ENCODE measurements at regions not wholly inside any gene's neighbourhood (a gene's known extent, or its start where the extent isn't known, plus 50 kb on each side); places are given as distances from the start of the nearest gene placed in this dataset.
A peak's percentile ranks its signal among the peaks of the same experiment; 100 is the strongest.

DNA sequence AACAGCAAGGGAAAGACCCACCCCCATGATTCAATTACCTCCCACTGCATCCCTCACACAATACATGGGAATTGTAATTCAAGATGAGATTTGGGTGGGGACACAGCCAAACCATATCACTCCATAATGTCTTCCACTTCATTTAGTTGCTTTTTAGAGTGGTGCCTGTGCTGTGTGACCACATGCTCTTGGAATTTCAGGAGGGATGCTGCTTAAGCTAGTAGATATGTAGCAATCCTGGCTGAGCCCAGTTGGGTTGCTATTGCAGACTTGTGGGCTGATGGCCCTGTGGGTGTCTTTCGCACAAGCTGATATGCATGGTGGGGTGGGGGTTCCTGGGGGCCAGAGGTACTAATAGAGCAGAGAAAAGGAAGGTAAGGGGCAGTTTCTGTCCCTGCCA is 160.4 kb upstream of the SYT6 start:
- no peak for ATAC-seq

DNA sequence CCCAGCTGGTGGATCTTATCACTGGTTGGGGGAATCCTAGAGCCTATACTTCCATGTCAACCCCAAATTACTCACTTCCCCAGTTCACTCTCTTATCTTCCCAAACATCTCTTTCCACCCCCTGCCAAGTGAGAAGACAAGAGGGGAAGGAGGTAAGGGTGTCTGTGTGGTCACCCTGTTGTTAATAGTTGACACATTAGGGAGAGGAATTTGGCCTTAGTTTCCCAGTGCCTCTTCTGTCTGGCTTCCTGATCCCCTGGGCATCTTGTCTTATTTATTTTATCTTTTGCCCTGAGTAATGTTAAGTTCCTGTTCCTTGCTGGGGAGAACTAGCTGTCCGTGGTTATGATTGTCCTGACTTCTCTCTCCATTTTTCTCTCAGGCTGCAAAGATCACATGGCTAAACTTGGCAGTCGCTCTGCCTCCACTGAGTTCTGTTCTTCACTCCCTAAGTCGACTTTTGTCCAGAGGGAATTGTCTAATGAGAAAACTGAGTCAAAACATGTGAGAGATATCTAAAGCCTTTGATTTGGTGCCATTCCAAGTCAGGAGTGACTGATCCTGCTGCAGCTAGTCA is 157.1 kb upstream of the SYT6 start:
- no peak for ATAC-seq

GRCh38 chr1:114302821-114303220 is 149.2 kb upstream of the SYT6 start:
- no peak for ATAC-seq

- ATAC-seq: no peak
These were observed 145.8 kb upstream of the SYT6 start for GRCh38 chr1:114299331-114299975.

- no peak for ATAC-seq
These were observed 144.3 kb upstream of the SYT6 start for GRCh38 chr1:114298008-114298407.

DNA sequence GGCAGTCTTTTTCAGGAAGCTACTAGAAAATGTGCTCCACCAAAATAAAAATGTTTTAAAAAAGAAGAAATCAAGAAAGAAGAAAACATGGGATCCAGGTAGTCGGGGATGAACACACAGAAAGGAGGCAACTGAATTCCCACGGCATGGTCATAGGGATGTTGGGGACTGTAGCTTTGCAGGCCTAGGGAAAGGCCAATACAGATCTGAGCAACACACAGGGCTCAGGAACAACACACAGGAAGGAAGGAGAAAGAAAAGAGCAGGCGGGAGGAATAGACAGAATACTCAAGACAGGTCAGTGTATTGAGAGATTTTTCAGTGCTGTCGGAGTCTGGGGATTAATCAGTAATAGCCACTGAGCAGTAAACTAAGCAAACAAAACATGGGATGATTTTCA is 142.7 kb upstream of the SYT6 start:
- no peak for ATAC-seq

DNA sequence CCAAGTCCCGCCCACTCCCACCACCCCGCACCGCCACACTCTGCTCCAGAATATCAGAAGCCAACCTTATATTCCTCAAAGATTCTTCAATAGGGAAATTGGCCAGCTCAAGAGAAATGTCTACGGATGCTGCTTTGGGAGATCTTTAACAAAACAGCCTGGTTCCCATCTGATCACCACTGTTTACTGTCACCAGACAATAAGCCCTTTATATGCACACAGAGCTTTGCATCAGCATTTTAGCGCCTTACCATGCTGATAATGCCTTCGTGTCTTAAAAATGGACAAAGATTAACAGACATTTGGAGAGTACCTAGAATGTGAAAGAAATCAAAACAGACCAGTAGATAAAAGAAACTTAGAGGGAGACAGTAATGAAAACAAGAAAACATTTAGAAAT is 141.7 kb upstream of the SYT6 start:
- ATAC-seq: no peak

DNA sequence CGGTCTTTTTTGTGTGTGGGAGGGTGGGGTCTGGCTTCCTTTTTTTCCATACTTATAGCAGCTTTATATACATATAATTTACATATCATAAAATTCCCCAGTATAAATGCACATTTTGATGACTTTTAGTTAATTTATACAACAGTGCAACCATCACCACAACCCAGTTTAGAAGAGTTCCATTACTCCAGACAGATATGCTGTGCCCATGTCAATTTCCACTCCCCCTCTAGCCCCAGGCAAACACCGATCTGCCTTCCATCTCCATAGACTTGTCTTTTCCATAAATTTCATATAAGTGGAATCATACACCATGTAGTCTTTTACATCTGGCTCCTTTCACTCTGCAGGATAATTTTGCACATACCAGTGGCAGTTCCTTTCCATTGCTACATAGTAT is 139.2 kb upstream of the SYT6 start:
- ATAC-seq: no peak

DNA sequence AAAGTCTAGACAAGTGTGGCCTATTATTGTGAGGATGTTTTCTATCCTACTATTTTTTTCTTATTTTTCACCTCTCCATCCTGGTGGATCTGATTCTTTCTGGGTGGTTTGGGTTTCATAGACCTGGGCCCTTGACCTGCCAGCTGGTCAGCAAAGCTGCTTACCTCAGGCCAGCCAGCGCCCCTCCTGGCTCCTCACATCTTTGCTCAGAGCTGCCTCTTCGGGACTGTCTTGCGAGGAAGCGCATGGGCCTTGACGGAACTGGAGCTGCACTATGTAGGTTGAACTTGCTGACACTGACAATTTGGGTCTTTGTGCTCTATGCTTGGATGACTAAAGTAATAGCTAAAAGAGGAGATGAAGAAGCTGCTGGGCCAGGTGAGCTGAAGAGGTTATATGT is 138.5 kb upstream of the SYT6 start:
- no peak for ATAC-seq

GRCh38 chr1:114290776-114291175 is 137.1 kb upstream of the SYT6 start:
- no peak for ATAC-seq

GRCh38 chr1:114290341-114290740 is 136.7 kb upstream of the SYT6 start:
- ATAC-seq: no peak

DNA sequence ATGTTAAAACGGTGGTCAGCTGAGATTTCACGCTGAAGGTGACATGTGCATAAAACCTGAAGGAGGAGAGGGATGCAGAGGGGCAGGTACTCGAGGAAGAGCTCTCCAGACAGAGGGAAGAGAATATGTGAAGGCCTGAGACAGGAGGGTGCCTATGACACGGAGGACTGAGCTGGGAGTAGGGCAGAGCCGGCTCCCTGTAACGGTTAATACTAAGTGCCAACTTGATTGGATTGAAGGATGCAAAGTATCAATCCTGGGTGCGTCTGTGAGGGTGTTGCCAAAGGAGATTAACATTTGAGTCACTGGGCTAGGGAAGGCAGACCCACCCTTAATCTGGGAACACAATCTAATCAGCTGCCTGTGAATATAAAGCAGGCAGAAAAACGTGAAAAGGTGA is 136.2 kb upstream of the SYT6 start:
- ATAC-seq: no peak

DNA sequence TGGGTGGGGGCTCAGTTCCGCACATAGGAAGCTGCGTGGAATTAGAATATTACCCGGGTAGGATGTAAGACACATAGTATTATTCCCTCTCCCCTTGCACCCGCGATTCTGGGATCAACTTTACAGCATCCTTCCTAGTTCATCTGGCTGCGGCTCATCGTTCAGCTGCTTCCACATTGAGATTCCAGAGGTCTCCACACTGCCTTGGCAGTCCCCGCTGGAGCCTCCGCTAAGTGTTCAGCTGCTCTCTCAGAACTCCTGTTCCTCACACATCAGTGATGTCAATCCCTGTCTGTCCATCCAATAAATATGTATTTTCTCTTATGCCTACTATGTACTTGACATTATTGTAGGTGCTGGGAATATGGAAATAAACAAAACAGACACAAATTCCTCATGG is 135.6 kb upstream of the SYT6 start:
- ATAC-seq: no peak

- ATAC-seq: no peak
These were observed 133.3 kb upstream of the SYT6 start for GRCh38 chr1:114286960-114287359.

GRCh38 chr1:114286179-114286578 is 132.5 kb upstream of the SYT6 start:
- no peak for ATAC-seq

- peak; percentile 85 for ATAC-seq
These were observed 129.2 kb upstream of the SYT6 start for GRCh38 chr1:114282751-114283403.

DNA sequence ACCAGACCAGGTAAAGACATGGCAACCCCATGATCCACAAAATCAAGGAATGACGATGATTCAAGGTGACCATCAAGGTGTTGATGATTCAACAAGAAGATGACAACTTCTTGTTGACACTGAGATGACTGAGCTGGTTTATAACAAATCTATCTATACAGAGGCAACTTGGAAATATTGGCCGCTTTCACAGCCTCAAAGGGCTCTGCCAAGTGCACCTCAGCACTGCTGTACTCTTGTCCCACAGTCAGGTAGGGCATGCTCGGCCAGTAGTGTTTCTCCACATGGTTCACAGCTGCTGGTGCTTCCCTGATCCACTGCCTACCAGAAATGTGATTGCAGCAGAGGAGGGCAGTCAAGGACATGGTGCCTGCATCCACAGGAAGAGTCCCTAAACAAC is 125.2 kb upstream of the SYT6 start:
- no peak for ATAC-seq

GRCh38 chr1:114278430-114278829 is 124.8 kb upstream of the SYT6 start:
- no peak for ATAC-seq

GRCh38 chr1:114274621-114275317 is 121.1 kb upstream of the SYT6 start:
- ATAC-seq: no peak

DNA sequence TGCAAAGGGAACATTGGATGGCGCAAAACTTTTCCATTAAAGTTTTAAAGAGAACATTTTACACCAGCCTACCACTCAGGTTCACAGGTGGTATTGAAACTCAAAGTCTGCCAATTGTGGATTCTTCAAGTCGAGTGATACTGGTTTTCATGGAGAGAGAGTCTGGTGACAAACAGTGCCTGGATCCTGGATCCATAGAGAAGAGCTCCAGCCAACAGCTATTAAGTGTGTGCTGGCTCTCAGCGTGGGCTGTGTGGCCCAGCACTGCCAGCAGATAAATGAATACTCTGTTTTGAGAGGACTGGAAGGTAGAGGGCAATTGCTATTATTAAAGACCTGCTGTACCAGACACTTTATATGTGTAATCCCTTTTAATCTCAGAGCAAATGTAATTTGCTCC is 118.9 kb upstream of the SYT6 start:
- no peak for ATAC-seq

DNA sequence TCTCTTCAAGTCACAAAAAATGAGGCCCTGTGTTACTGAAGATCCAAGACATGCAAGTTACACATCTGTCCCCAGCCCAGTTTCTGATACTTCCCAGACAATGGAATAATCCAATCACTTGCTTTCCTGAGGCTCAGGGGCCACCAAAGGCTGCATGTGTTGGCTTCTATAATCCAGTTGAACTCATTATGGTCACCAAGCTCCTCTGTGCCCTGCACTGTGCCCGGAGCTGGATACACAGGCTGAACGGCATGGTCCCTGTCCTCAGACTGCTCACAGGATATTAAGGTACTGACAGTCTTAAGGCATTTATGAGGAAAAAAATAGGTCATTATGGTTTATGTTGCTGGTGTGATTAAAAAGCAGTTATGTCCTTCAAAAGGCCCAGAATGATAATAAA is 117.0 kb upstream of the SYT6 start:
- no peak for ATAC-seq

- no peak for ATAC-seq
These were observed 116.6 kb upstream of the SYT6 start for GRCh38 chr1:114270282-114270681.

DNA sequence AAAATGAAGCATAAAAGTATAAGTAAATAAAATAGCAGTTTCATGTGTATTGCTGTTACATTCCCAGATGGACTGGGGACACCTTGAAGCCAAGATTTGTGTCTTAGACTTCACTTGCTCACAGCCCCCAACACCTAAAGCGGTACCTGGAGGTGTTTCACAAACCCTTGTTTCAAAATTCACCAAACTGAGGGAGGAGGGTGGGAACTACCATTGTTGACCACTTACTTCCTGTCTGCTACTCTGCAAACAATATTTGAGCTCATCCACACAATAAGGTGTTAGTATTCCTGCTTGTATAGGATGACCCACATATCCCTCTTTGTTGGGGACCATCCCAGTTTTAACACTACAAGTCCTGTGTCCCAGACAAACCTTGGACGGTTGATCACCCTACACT is 115.9 kb upstream of the SYT6 start:
- ATAC-seq: no peak

DNA sequence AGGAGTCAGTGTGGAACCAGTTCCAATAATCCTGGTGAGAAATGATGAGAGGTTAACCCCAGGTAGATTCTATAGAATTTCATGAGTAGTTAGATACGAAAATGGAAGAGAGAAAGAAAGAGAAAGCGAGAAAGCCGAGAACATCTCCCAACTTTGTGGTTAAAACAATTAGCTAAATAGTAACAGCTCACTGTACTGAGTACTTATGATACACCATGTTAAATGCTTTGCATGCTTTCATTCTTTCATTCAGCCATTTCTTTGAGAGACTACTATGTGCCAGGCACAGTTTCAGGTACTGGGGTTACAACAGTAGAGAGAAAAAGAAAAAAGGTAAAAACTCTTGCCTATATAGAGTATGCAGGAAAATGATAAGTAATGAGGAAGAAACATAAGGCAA is 109.7 kb upstream of the SYT6 start:
- no peak for ATAC-seq

All from esophagus mucosa (tissue), 1 donor.